Neuronal stem cell (in vitro differentiated cells): ENCODE measurements at regions not wholly inside any gene's neighbourhood (a gene's known extent, or its start where the extent isn't known, plus 50 kb on each side); places are given as distances from the start of the nearest gene placed in this dataset.

Source experiments
- DNase-seq: peaks from one replicate; pipeline ENCODE4 v3.0.0-alpha.2; 2013; ENCODE audit warnings: low spot score
- H2AFZ ChIP-seq: one replicate; pipeline ENCODE4 v1.6.1; 2013; ENCODE audit warnings: mild to moderate bottlenecking, low read length, inconsistent platforms
- H2AK5ac ChIP-seq: 2 replicates; pipeline ENCODE4 v1.6.1; 2013; ENCODE audit warnings: low read depth, mild to moderate bottlenecking, inconsistent platforms, low read length, moderate library complexity, mixed read lengths
- H2BK120ac ChIP-seq: 2 replicates; pipeline ENCODE4 v1.6.1; 2013; ENCODE audit warnings: low read depth, mild to moderate bottlenecking, inconsistent platforms, low read length, moderate library complexity, mixed read lengths
- H2BK12ac ChIP-seq: one replicate; pipeline ENCODE4 v1.6.1; 2013; ENCODE audit warnings: low read length, inconsistent platforms
- H2BK15ac ChIP-seq: 2 replicates; pipeline ENCODE4 v1.6.1; 2013; ENCODE audit warnings: mild to moderate bottlenecking, low read length, inconsistent platforms, mixed read lengths
- H2BK5ac ChIP-seq: one replicate; pipeline ENCODE4 v1.6.1; 2013; ENCODE audit warnings: inconsistent platforms, mild to moderate bottlenecking, low read length, moderate library complexity
- H3K14ac ChIP-seq: one replicate; pipeline ENCODE4 v1.6.1; 2013; ENCODE audit warnings: low read length, inconsistent platforms
- H3K18ac ChIP-seq: 2 replicates; pipeline ENCODE4 v1.6.1; 2013; ENCODE audit warnings: low read length, inconsistent platforms
- H3K23ac ChIP-seq: 2 replicates; pipeline ENCODE4 v1.6.1; 2013; ENCODE audit warnings: low read depth, mild to moderate bottlenecking, mixed read lengths, low read length, inconsistent platforms; ENCODE audit not compliant: poor library complexity
- H3K27ac ChIP-seq: replicated peaks from 3 replicates; pipeline ENCODE4 v1.5.1; 2013; ENCODE audit warnings: low read length, inconsistent platforms
- H3K27me3 ChIP-seq, 3 experiments: 2 replicates each; pipeline ENCODE4 v1.6.1; 2013; ENCODE audit warnings: low read length in 3 of 3, mild to moderate bottlenecking in 2 of 3, inconsistent platforms in 1 of 3, low read depth in 1 of 3, mixed read lengths in 1 of 3, moderate library complexity in 1 of 3; ENCODE audit not compliant: control insufficient read depth in 3 of 3, insufficient read depth in 3 of 3
- H3K36me3 ChIP-seq, 2 donors: replicated peaks in 1 of 2; 2 replicates each; pipeline ENCODE4 v1.6.1; 2013; ENCODE audit warnings: low read length in 2 of 2; ENCODE audit not compliant: control insufficient read depth in 2 of 2, insufficient read depth in 2 of 2
- H3K4ac ChIP-seq: 2 replicates; pipeline ENCODE4 v1.6.1; 2013; ENCODE audit warnings: inconsistent platforms, mild to moderate bottlenecking, low read length, moderate library complexity
- H3K4me1 ChIP-seq, 2 donors: 1 replicate in 1 of 2; 2 replicates in 1 of 2; pipeline ENCODE4 v1.6.1; 2013; ENCODE audit warnings: low read length in 2 of 2, low read depth in 1 of 2; ENCODE audit not compliant: control insufficient read depth in 2 of 2, insufficient read depth in 1 of 2
- H3K4me2 ChIP-seq: one replicate; pipeline ENCODE4 v1.6.1; 2013; ENCODE audit warnings: mild to moderate bottlenecking, low read length, inconsistent platforms; ENCODE audit not compliant: insufficient read depth, poor library complexity, severe bottlenecking
- H3K4me3 ChIP-seq, 2 donors: 2 replicates each; pipeline ENCODE4 v1.5.1; 2013; ENCODE audit warnings: low read length in 2 of 2, mild to moderate bottlenecking in 2 of 2, inconsistent platforms in 1 of 2, moderate library complexity in 1 of 2
- H3K79me1 ChIP-seq: one replicate; pipeline ENCODE4 v1.6.1; 2013; ENCODE audit warnings: low read depth, mild to moderate bottlenecking, inconsistent platforms, low read length, moderate library complexity
- H3K9ac ChIP-seq: one replicate; pipeline ENCODE4 v1.6.1; 2013; ENCODE audit warnings: mild to moderate bottlenecking, low read depth, low read length, inconsistent platforms; ENCODE audit not compliant: poor library complexity
- H3K9me3 ChIP-seq, 2 donors: replicated peaks in 1 of 2; 2 replicates each; pipeline versions ENCODE3 to v1.6.1; 2013; ENCODE audit warnings: low read length in 2 of 2, mild to moderate bottlenecking in 2 of 2, inconsistent platforms in 1 of 2, low read depth in 1 of 2, mixed read lengths in 1 of 2, moderate library complexity in 1 of 2; ENCODE audit not compliant: control insufficient read depth in 2 of 2, insufficient read depth in 1 of 2
- H4K8ac ChIP-seq: one replicate; pipeline ENCODE4 v1.6.1; 2013; ENCODE audit warnings: low read depth, mild to moderate bottlenecking, inconsistent platforms, low read length, moderate library complexity
- H4K91ac ChIP-seq: one replicate; pipeline ENCODE4 v1.6.1; 2013; ENCODE audit warnings: low read length, low read depth, mild to moderate bottlenecking, inconsistent platforms; ENCODE audit not compliant: poor library complexity
- WGBS, 2 donors: extraction: QIAGEN DNeasy Blood & Tissue Kit; methylation state at CpG; one replicate each; pipeline ENCODE4 v1.1.7; 2013; ENCODE audit warnings: missing lambda C conversion rate in 2 of 2, mixed read lengths in 1 of 2; ENCODE audit not compliant: insufficient read length in 2 of 2, insufficient replicate concordance in 1 of 2; ENCODE audit errors: extremely low coverage in 2 of 2; 5-methylcytosine and 5-hydroxymethylcytosine counted together

DNA sequence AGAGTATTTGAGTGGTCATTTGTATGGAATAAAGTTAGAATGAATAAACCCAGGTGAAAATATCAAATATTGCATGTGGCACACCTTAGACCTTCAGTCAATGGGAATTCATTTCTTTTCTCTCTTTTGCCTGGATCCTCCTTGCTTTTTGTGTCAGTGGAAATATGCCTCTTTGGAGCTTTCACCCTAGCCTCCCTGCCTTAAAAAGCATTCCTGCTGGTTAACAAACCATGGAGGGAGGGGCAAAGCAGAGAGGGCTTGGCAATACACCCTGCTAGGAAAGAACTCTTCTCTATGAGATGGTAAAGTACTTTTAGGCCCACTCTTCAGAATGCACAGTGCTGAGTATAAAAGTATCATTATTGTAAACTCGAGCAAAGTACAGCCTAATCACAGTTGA is 383.7 kb downstream of the DMAC1 start:
- Histone ChIP-seq H3K4me3 (no peak overlapping the region), H2BK120ac (no peak overlapping the region), H3K4ac (no peak overlapping the region), H3K14ac (no peak overlapping the region), H2BK5ac (no peak overlapping the region), H3K23ac (no peak overlapping the region), H2AFZ (peak overlapping the region; percentile 69), H2AK5ac (no peak overlapping the region), H2BK12ac (no peak overlapping the region), H3K9me3 (no peaks in the 10 kb centered on the region), H3K27ac (no peak overlapping the region), H3K79me1 (no peaks in the 10 kb centered on the region), H3K4me1 (no peaks in the 10 kb centered on the region), H3K36me3 (no peaks in the 10 kb centered on the region), H3K4me2 (no peak overlapping the region), H3K27me3 (no peaks in the 10 kb centered on the region), H2BK15ac (no peak overlapping the region), H4K8ac (no peak overlapping the region), H4K91ac (no peak overlapping the region), H3K18ac (no peak overlapping the region), H3K9ac (no peak overlapping the region)
- DNase-seq = no peak
- no CpG with 5 or more reads among the region's 1 CpG for WGBS, 2 donors

DNA sequence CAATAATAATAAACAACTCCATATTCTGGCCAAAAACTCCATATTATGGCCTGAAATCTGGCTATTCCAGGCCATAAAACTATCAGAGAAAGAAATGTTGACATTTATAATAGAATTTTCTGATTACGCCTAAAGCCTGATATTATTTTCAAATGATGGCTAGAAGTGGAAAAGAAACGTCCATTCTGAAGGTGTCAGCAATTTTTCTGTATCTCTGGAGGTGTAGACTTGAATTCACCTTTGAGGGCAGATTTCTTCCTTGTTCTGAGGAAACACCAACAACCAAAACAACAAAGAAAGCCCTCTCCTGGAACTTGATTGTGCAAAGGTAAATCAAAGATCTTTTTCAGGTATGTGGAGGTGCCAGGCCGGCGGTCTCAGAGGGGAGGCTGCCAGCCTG is 390.7 kb downstream of the DMAC1 start:
- no peak for DNase-seq
- H3K4me3 ChIP-seq = no peak overlapping the region
- no peaks in the 10 kb centered on the region for H3K36me3 ChIP-seq
- H2BK120ac ChIP-seq = no peak overlapping the region
- H3K4me2 ChIP-seq = no peak overlapping the region
- no peaks in the 10 kb centered on the region for H3K4me1 ChIP-seq
- no CpG with 5 or more reads among the region's 4 CpGs for WGBS, 2 donors
- H2AK5ac ChIP-seq = no peak overlapping the region
- H4K91ac ChIP-seq = no peak overlapping the region
- no peak overlapping the region for H3K9ac ChIP-seq
- H3K79me1 ChIP-seq = no peaks in the 10 kb centered on the region
- no peak overlapping the region for H4K8ac ChIP-seq
- H3K4ac ChIP-seq = no peak overlapping the region
- H3K27me3 ChIP-seq = no peaks in the 10 kb centered on the region
- H3K23ac ChIP-seq = no peak overlapping the region
- no peak overlapping the region for H3K27ac ChIP-seq
- H2BK15ac ChIP-seq = no peak overlapping the region
- H3K14ac ChIP-seq = no peak overlapping the region
- no peak overlapping the region for H2BK12ac ChIP-seq
- H3K9me3 ChIP-seq = no peaks in the 10 kb centered on the region
- no peak overlapping the region for H2BK5ac ChIP-seq
- H3K18ac ChIP-seq = no peak overlapping the region
- H2AFZ ChIP-seq = no peak overlapping the region

DNA sequence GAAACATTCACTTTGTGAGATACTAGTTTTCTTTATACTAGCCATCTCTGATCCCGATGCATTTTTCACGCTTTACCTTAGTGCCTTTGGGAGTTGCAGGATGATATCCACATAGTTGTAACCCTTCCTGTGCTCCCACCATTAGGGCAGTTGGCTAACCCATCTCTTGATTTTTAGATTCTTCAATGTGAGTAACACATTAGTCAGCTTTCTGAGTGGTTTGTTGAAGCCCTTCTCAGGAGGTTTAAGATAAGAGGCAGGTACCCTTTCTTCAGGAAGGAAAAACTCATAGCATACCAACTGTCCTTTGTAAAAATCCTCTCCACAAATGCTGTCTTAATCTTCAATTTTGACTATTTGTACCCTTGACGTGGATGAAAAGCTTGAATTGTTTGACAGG is 392.3 kb downstream of the DMAC1 start:
- no peak overlapping the region for H3K9ac ChIP-seq
- H2BK15ac ChIP-seq = no peak overlapping the region
- no CpG with 5 or more reads among the region's 3 CpGs for WGBS, 2 donors

GRCh38 chr9:7405924-7406604 is 393.5 kb downstream of the DMAC1 start:
- DNase-seq = no peak
- no peak overlapping the region for H3K4me3 ChIP-seq
- no peak overlapping the region for H3K23ac ChIP-seq
- H4K91ac ChIP-seq = no peak overlapping the region
- H3K4me1 ChIP-seq = peaks cover 0 to 5% of the 10 kb centered on the region in 2 donors
- no peak overlapping the region for H3K4me2 ChIP-seq
- no peak overlapping the region for H2AK5ac ChIP-seq
- H3K14ac ChIP-seq = no peak overlapping the region
- H3K4ac ChIP-seq = no peak overlapping the region
- H3K9me3 ChIP-seq = no peaks in the 10 kb centered on the region
- H3K9ac ChIP-seq = no peak overlapping the region
- no peaks in the 10 kb centered on the region for H3K27me3 ChIP-seq
- no peak overlapping the region for H4K8ac ChIP-seq
- H2BK120ac ChIP-seq = no peak overlapping the region
- no peaks in the 10 kb centered on the region for H3K36me3 ChIP-seq
- H3K79me1 ChIP-seq = no peaks in the 10 kb centered on the region
- H3K27ac ChIP-seq = no peak overlapping the region
- H2BK15ac ChIP-seq = no peak overlapping the region
- no CpG with 5 or more reads among the region's 4 CpGs for WGBS, 2 donors
- H3K18ac ChIP-seq = no peak overlapping the region
- no peak overlapping the region for H2BK12ac ChIP-seq
- no peak overlapping the region for H2BK5ac ChIP-seq
- no peak overlapping the region for H2AFZ ChIP-seq

More for the DNA sequence above, 392.3 kb downstream of the DMAC1 start:
- no peaks in the 10 kb centered on the region for H3K79me1 ChIP-seq
- no peak overlapping the region for H4K91ac ChIP-seq
- H4K8ac ChIP-seq = no peak overlapping the region
- H2AFZ ChIP-seq = no peak overlapping the region
- H2BK120ac ChIP-seq = no peak overlapping the region
- H3K9me3 ChIP-seq = no peaks in the 10 kb centered on the region
- H3K23ac ChIP-seq = no peak overlapping the region
- no peak overlapping the region for H2BK12ac ChIP-seq
- H3K4me2 ChIP-seq = no peak overlapping the region
- H3K4me1 ChIP-seq = peaks cover 0 to 5% of the 10 kb centered on the region in 2 donors
- H3K4ac ChIP-seq = no peak overlapping the region
- H3K36me3 ChIP-seq = no peaks in the 10 kb centered on the region
- no peak overlapping the region for H2AK5ac ChIP-seq
- no peaks in the 10 kb centered on the region for H3K27me3 ChIP-seq
- H3K14ac ChIP-seq = no peak overlapping the region
- no peak overlapping the region for H3K4me3 ChIP-seq
- H3K18ac ChIP-seq = no peak overlapping the region
- DNase-seq = no peak
- H3K27ac ChIP-seq = no peak overlapping the region
- H2BK5ac ChIP-seq = no peak overlapping the region
